GF-D8 (cell line): ENCODE measurements at regions not wholly inside any gene's neighbourhood (a gene's known extent, or its start where the extent isn't known, plus 50 kb on each side); places are given as distances from the start of the nearest gene placed in this dataset.

Experiments
- DNase-seq: peaks from one replicate; lab custom pipeline; 2025; lab: John Stamatoyannopoulos, UW

- DNase-seq: no peak
Observed at GRCh38 chr13:26456650-26457049, 100.8 kb upstream of the WASF3 start.

DNA sequence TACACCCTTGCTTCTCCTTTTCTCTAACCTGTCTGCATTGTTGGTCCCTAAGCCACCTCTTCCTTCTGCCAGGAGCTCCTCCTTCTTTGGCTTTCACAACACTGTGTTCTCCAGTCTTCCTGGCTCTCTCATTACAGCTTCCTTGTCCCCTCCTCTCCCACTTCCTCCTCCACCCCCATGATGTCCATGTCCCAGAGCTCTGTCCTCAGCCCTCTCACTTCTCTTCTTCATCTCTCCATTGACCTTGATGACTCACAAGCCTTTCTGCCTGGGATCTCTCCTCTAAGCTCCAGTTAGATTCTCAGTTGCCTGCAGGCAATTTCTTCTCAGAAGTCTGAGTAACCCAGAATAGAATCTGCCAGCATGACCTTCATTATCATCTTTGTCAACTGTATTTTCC, 100.3 kb upstream of the WASF3 start:
- DNase-seq: no peak

- DNase-seq: no peak
Observed at GRCh38 chr13:26458196-26458749, 99.2 kb upstream of the WASF3 start.

- no peak for DNase-seq
Observed at GRCh38 chr13:26459276-26460131, 98.0 kb upstream of the WASF3 start.

DNA sequence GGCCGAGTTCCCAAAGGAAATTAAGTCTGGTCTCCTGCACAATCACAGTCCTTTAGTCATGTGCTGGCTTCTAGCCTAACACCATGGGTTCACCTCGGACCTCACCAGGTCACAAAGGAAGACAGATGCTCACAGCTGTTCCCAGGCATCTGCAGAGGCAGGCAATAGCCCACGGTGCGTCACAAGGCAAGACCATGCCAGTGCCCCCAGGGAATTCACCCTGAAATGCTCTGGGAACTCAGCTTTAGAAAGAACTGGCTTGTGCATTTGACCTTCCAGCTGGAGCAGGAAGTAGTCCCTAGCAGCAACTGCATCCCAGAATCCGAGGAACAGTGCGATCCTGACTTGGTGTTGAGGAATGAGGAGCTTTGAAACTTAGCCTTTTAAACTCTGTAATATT, 96.8 kb upstream of the WASF3 start:
- no peak for DNase-seq

DNA sequence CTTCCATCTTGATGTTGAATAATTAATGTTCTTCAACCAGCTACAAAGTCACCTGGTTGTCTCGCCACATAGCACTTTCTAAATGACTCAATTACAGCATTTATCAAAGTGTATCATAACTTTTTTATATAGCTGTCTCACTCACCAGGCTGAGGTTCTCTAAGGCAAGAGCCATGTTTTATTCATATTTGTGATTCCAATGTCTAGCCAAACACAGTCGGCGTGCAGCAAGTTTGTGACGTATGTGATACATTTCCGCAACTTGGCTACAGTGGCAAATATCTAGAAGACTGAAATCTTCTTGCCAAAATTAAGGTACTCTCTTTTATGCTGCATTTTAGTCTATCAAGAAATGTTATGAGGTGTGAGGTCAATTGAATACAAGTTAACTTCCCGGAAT, 94.2 kb upstream of the WASF3 start:
- no peak for DNase-seq

- DNase-seq: no peak
Observed at GRCh38 chr13:26463848-26464247, 93.6 kb upstream of the WASF3 start.

DNA sequence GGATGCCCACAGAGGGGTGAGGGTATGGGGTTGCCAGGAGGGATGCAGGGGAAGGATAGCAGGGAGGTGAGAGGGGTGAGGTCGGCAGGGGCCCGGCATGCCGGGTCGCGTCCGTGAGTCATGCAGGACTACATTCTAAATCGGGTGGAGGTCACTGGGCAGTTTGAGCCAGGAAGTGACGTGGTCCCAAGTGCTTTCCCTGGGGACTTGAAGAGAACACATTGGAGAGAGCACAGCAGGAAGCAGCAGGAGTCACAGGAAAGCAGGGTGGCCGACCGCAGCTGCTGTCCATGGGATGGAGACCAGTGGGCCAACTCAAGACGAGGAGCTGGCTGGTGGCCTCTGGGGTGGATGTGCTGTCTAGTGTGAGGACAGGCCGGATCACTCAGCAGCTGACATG, 92.0 kb upstream of the WASF3 start:
- DNase-seq: no peak

DNA sequence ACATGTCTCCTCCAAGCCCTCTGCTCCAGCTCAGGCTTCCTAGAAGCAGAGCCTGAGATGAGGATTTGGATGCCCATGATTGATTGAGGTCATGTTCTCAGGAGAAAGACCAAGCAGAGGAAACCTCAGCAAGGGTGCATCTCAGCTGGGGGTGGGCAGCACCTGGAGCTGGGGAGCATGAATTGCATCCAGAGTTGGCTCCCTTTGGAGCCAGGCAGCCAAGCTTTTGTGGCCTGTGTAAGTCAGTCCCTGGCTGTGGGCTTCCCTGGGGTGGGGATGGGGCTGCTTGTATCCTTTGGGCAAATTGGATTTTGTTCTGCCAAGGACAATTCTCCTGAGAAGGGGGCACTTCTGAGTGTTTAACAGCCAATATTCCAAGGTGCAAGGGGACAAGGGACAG, 91.5 kb upstream of the WASF3 start:
- DNase-seq: no peak

DNA sequence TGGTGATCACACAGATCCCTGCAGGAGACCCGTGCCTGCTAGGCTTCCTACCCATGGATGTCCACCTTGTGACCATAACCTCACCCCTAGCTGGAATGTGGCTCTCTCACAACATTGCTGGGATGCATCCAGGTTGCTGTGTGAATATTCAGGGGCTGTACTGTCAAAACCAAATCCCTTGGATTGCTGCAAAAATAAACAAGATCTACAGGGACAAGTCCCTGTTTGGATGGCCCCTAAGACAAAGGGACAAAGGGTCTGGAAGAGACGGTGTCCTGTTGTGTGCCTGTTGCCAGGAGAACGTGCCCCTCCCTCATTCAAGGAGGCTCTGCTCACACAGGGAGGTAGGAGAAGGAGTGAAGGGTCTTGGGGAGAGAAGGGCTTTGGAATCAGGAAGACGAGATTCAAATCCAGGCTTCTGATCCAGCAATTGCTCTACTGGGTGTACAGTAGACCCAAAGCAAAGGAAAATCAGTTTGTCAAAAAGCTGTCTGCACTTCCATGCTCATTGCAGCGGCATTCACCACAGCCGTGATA, 89.2 kb upstream of the WASF3 start:
- no peak for DNase-seq

DNA sequence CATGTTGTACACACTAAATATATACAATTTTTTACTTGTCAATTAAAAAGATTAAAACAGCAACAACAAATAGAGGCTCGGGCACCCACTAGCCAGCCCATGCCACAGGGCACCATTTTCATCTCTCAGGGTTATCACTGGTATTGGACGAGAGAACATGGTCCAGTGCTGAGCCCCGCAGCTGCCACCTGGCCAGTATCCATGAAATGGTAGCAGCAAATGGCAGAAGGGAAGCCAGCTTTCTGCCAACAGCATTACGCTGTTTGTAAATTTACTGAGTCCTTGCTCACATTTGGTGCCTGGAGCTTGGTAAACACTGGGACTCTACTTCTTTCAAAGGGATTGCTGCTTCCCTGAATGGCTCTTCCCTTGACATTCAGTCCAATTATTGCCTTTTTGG, 87.9 kb upstream of the WASF3 start:
- no peak for DNase-seq

DNA sequence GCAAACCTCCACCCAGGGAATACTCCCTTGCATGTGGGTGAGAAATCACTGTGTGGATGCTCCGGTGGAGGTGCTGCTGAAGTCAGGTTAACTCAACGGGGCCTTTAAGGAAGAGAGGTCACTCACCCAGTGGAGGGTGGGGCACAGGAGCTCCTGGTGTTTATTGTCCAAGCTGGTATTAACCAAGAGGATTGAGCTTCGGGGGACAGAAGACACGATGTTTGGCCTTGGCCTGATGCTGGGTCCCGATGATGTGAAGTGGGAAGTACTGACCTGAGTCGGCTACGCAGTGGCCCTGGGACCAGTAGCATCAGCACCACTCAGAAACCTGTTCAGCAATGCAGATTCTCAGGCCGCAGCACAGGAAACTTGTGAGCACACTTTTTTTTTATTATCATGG, 85.7 kb upstream of the WASF3 start:
- DNase-seq: no peak

- DNase-seq: no peak
Observed at GRCh38 chr13:26473571-26474230, 83.8 kb upstream of the WASF3 start.

DNA sequence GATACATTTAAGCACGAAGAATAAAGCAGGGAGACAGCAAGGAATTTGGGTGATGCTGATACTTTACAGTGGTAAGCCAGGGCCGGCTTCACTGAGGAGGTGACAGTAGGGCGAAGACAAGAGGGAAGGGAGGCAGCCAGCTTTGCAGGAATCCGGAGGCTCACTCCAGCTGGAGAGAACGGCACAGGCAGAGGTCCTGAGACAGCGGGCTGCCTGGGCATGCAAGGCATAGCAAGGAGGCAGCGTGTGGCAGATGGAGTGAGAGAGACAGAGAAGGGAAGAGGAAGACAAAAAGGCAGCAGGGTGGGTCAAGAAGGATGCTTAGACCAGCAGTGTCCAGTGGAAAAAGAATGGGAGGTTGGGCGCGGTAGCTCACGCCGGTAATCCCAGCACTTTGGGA, 83.2 kb upstream of the WASF3 start:
- no peak for DNase-seq

DNA sequence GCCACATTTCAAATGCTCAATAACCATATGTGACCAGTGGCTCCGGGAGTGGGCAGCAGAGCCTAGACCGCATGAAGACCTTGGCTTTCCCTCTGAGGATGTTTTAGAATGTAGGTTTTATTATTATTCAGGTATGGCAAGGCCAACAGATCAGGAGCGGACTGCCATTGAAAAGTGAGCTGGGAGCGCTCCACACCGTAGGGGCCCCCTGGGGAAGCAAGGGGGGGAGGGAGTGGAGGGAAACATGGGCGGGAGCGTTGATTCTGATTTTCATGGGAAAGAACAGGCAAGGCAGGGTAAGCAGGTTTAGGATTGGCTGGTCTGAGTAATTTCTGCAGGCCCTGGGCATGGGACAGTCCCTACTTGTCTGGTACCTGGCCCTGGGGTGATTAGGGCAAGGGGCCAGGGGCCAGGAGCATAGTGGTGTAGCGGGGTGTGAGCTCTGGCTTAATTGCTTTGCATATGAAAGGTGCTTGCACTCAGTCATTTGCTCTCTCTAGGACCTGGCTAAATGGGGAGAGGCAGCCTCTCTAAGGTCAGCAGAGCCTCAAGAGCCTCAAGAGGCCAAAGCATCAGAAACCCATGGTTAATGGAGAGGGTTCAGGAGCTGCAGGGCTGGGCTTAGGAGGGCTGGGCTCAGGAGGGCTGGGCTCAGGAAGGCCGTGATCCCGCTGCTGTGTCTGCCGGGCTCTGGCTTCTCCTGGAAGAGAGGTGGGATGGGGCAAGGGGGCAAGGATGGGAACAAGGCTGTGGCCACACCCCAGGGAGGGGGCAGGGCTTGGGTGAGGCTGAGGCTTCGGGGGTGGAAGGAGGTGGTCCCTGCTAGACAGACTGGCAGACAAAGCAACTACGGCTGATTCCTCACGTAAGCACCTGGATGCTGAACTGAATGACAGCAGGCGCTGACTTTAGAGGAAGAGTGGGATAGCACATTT, 82.0 kb upstream of the WASF3 start:
- no peak for DNase-seq

DNA sequence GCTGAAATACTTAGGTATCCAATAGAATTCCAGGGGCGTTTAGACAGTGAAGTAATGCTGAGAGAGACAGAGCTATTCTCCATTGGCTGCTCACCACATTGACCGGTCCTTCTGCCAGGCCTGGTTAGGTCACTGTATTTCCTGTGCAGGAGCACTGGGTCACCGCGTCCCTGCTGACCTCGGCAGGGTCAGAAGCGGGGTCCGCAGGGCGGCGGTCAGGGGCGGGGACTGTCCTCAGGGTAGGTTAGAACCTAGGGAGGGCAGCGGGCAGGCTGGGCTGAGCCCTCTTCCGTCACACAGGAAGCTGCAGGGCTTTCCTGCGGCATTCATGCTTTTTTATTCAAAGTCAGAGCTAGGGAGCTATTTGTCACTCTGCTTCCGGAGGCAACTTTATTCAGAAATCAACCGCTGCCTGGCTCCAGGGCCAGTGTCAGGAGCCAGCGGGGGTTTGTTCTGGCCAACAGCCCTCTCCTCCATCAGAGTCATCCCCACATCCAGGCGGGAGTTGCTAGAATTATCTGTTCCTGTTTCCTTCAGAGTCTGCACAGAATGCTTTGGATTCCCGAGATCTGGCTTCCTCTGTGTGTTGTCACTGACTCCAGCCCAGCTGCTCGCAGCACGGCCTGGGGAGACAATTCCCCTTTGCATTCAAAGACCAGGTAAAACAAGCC, 81.2 kb upstream of the WASF3 start:
- DNase-seq: no peak

DNA sequence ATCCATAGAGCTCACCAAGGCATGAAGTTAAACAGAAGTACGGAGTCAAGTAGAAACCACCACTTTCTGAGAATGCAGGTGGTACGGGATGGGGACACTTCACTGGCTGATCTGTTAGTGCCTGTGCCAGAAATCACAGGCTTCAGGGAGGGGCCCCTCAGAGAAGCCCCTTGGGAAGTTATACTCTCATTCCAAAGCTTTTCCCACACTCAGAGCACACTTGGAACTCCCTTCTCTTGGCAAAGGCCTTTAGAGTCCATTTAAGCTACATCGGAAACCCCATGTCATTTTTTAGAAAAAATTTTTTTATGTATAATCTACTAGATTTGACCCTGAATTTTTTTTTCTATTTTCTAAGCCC, 80.7 kb upstream of the WASF3 start:
- no peak for DNase-seq

GRCh38 chr13:26477681-26478080, 79.8 kb upstream of the WASF3 start:
- DNase-seq: no peak

DNA sequence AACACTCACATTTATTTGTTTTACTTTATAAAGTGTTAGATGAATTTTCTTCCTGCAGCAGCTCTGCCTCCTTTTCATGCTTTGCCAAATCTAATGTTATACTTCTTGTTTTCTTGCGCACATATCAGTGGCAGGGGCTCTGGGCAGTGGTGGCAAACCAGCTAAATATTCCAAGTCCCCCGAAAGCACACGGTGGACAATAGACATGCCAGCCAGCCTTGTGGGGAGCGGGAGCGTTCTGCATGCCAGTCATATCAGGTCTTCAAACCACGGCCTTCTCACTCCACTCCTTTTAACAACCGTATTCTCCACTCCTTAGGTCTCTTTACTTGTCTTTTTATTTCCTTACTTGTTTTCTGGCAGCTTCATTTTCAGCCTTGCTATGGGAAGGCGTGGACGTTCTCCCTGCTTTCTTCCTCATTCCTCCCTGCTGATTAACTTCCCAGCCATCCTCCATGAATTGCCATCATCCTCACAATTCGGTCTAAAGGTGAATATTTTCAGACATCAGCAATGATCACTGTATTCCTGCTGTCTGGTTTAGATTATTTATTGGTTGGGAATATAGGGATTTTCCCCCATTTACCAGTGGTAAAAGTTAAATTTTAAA, 77.1 kb upstream of the WASF3 start:
- no peak for DNase-seq

- DNase-seq: peak; percentile 32
Observed at GRCh38 chr13:26482451-26483197, 74.9 kb upstream of the WASF3 start.
